ENCODE measurements at regions not wholly inside any gene's neighbourhood (a gene's known extent, or its start where the extent isn't known, plus 50 kb on each side); places are given as distances from the start of the nearest gene placed in this dataset.

- TF ChIP-seq EZH2 (IDR thresholded peaks at IDR 0.05) (no peak), POLR2AphosphoS5 (IDR thresholded peaks at IDR 0.05; ENCODE audit: borderline replicate concordance, low read depth, low read length) (no peak)
Measured at GRCh38 chr3:177478170-177478867, 281.0 kb upstream of the TBL1XR1 start.

Data from SK-N-MC (cell line).